SK-N-MC (cell line): ENCODE measurements at regions not wholly inside any gene's neighbourhood (a gene's known extent, or its start where the extent isn't known, plus 50 kb on each side); places are given as distances from the start of the nearest gene placed in this dataset.
"Not testable (repeated sequence)": the region's sequence is repeated elsewhere in the genome, so short reads cannot be mapped to it uniquely, and the experiment has no call there.

Source experiments
- DNase-seq: peaks from one replicate; pipeline ENCODE4 v3.0.0-alpha.2; 2011; ENCODE audit warnings: low read depth, low spot score
- H3K27ac ChIP-seq: fragments of 200-600 bp; sonication (generic); 2 replicates; pipeline ENCODE4 v1.5.1; 2016; ENCODE audit warnings: mixed run types
- H3K36me3 ChIP-seq: fragments of 200-600 bp; sonication (generic); 2 replicates; pipeline ENCODE4 v1.6.1; 2017; ENCODE audit warnings: antibody characterized with exemption, low read length, mixed read lengths; ENCODE audit not compliant: insufficient read depth
- H3K4me3 ChIP-seq: fragments of 200-600 bp; sonication (generic); 2 replicates; pipeline ENCODE4 v1.5.1; 2016
- H3K9ac ChIP-seq: fragments of 200-600 bp; sonication (generic); 2 replicates; pipeline ENCODE4 v1.8.0; 2017; ENCODE audit warnings: mixed run types, mixed read lengths; ENCODE audit not compliant: insufficient read length
- H3K9me3 ChIP-seq: fragments of 200-600 bp; sonication (generic); 2 replicates; pipeline ENCODE4 v1.6.1; 2017; ENCODE audit warnings: low read depth, mild to moderate bottlenecking, antibody characterized with exemption, low read length, moderate library complexity, mixed read lengths
- EZH2 ChIP-seq: fragments of 200-600 bp; sonication (generic); IDR thresholded peaks from one replicate; pipeline ENCODE4 v1.6.1; 2017; ENCODE audit warnings: antibody characterized with exemption
- FOXP2 ChIP-seq: optimal IDR thresholded peaks from 2 replicates; pipeline ENCODE3; 2011; ENCODE audit warnings: mild to moderate bottlenecking, moderate library complexity; ENCODE audit not compliant: insufficient read depth; ENCODE audit errors: extremely low read length, control extremely low read depth
- POLR2AphosphoS5 ChIP-seq: IDR thresholded peaks from 2 replicates; pipeline ENCODE4 v1.6.1; 2012; ENCODE audit warnings: mild to moderate bottlenecking, low read depth, low read length, borderline replicate concordance

DNA sequence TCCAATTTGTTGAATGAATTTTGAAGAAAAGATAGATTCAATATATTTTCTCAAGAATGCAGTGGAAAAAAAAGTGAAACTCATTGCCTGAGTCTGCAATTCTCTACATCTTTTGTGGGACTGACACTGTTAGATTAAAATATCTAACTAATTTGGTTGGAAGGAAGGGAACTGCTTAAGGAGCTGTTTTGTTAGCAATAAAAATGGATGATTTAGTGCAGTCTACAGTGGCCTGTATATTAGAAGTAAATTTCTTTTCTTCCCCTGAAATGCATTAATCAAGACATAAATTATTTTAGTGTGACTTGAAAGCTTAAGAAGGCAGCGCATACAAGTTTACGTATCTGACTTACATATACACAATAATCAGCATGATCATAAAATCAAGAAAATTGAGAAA is 1332.6 kb downstream of the EPHA7 start:
- no peak overlapping the region for H3K27ac ChIP-seq
- TF ChIP-seq EZH2 (no peak), FOXP2 (no peak), POLR2AphosphoS5 (no peak)
- no peak overlapping the region for H3K9ac ChIP-seq
- H3K4me3 ChIP-seq: no peak overlapping the region
- DNase-seq: no peak
- H3K9me3 ChIP-seq: no peaks in the 10 kb centered on the region
- no peaks in the 10 kb centered on the region for H3K36me3 ChIP-seq

GRCh38 chr6:92083914-92084313 is 1335.4 kb downstream of the EPHA7 start:
- not testable (repeated sequence) for H3K4me3 ChIP-seq, H3K27ac ChIP-seq

GRCh38 chr6:92072387-92072786 is 1347.0 kb downstream of the EPHA7 start:
- no peak for DNase-seq

More at GRCh38 chr6:92083914-92084313, 1335.4 kb downstream of the EPHA7 start:
- not testable (repeated sequence) for H3K9me3 ChIP-seq, DNase-seq, H3K9ac ChIP-seq, H3K36me3 ChIP-seq

GRCh38 chr6:92069781-92070180 is 1349.6 kb downstream of the EPHA7 start:
- no peaks in the 10 kb centered on the region for H3K36me3 ChIP-seq
- no peak overlapping the region for H3K27ac ChIP-seq
- TF ChIP-seq POLR2AphosphoS5 (no peak), EZH2 (no peak), FOXP2 (no peak)
- peak overlapping the region; percentile 11 for H3K9ac ChIP-seq
- no peaks in the 10 kb centered on the region for H3K9me3 ChIP-seq
- no peak overlapping the region; the same call in 1 of the 2 replicates for H3K4me3 ChIP-seq
- no peak for DNase-seq

More at GRCh38 chr6:92072387-92072786, 1347.0 kb downstream of the EPHA7 start:
- Histone ChIP-seq H3K4me3 (no peak overlapping the region), H3K9ac (no peak overlapping the region), H3K9me3 (no peaks in the 10 kb centered on the region), H3K27ac (no peak overlapping the region), H3K36me3 (no peaks in the 10 kb centered on the region)
- TF ChIP-seq FOXP2 (no peak), EZH2 (no peak), POLR2AphosphoS5 (no peak)

DNA sequence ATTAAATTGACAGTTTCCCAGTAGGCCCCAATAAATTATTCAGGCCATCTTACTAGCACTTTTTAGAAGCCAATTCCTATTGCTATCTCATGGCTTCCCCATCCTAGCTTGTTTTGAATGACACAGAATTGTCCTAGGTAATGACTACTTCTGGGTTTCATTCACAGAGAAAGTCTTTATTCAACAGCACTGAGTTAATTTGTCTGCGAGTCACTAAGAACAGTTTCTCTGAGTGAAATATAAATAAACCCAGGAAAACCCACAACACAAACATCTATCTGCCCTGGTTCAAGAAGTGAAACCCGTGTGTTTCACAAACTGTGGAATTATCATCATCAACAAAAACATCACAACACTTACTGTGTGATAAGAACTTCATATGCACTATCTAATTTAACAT is 1366.8 kb downstream of the EPHA7 start:
- TF ChIP-seq EZH2 (no peak), FOXP2 (no peak), POLR2AphosphoS5 (no peak)
- Histone ChIP-seq H3K27ac (no peak overlapping the region), H3K9me3 (no peaks in the 10 kb centered on the region), H3K36me3 (no peaks in the 10 kb centered on the region), H3K4me3 (no peak overlapping the region), H3K9ac (no peak overlapping the region)
- no peak for DNase-seq

DNA sequence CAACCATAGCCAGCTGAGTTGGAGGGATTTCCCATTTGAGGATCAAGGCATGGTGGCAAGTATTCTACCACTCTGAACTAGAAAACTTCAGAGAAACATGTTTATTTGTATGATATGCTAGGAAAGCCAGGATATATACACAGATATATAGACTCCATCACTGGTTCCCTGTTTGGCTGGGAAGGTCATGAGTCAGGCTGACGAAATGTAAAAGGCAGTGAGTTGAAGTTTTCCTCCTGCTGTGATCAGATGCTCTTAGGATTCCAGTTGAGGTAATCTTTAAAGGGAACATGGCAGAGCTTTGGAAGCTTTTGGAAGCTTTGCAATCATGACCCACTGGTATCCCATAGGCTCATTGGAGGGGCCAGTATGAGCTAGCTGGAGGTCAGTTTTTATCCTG is 1369.1 kb downstream of the EPHA7 start:
- no peak overlapping the region for H3K27ac ChIP-seq
- TF ChIP-seq POLR2AphosphoS5: no peak
- TF ChIP-seq FOXP2: no peak
- no peak for TF ChIP-seq EZH2

DNA sequence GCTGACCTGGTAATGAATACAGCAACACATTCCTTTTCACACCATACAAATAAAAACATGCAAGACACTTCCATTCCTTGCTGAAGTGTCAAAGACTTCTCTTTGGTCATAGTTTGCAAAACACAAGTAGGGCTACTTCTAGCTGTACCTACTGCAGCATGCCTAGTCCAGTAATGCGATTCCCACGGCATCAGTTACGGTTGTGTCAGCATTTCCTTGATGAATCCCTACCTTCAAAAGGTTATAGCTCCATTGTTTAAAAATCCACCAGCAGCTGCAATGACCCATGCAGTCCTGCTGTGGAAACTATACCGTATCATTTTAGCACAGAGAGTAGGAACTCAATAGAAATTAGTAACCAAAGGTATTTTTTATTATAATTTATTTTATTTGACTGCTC is 1371.5 kb downstream of the EPHA7 start:
- no peak for TF ChIP-seq POLR2AphosphoS5
- no peak for TF ChIP-seq EZH2
- TF ChIP-seq FOXP2: no peak

More for the DNA sequence above, 1369.1 kb downstream of the EPHA7 start:
- Histone ChIP-seq H3K36me3 (no peaks in the 10 kb centered on the region), H3K4me3 (no peak overlapping the region), H3K9ac (no peak overlapping the region), H3K9me3 (no peaks in the 10 kb centered on the region)
- no peak for DNase-seq

GRCh38 chr6:92047152-92047850 is 1372.1 kb downstream of the EPHA7 start:
- no peaks in the 10 kb centered on the region for H3K36me3 ChIP-seq
- no peak overlapping the region for H3K27ac ChIP-seq
- no peaks in the 10 kb centered on the region for H3K9me3 ChIP-seq
- H3K9ac ChIP-seq: no peak overlapping the region
- TF ChIP-seq EZH2 (no peak), POLR2AphosphoS5 (no peak), FOXP2 (no peak)
- DNase-seq: no peak
- H3K4me3 ChIP-seq: no peak overlapping the region

More for the DNA sequence above, 1371.5 kb downstream of the EPHA7 start:
- no peak for DNase-seq
- H3K36me3 ChIP-seq: no peaks in the 10 kb centered on the region
- H3K9me3 ChIP-seq: no peaks in the 10 kb centered on the region
- H3K27ac ChIP-seq: no peak overlapping the region
- no peak overlapping the region for H3K4me3 ChIP-seq
- no peak overlapping the region for H3K9ac ChIP-seq

GRCh38 chr6:92044312-92044711 is 1375.0 kb downstream of the EPHA7 start:
- Histone ChIP-seq H3K36me3 (no peaks in the 10 kb centered on the region), H3K4me3 (no peak overlapping the region), H3K9me3 (no peaks in the 10 kb centered on the region), H3K9ac (no peak overlapping the region), H3K27ac (no peak overlapping the region)
- no peak for DNase-seq
- TF ChIP-seq POLR2AphosphoS5: no peak
- no peak for TF ChIP-seq FOXP2
- no peak for TF ChIP-seq EZH2
